Left lobe of liver (tissue), 2 donors: ENCODE measurements at regions not wholly inside any gene's neighbourhood (a gene's known extent, or its start where the extent isn't known, plus 50 kb on each side); places are given as distances from the start of the nearest gene placed in this dataset.
"Not testable (repeated sequence)": the region's sequence is repeated elsewhere in the genome, so short reads cannot be mapped to it uniquely, and the experiment has no call there.

Experiments used
- ATAC-seq: fragments of 200-7000 bp; cut with Tn5 transposase; one replicate; pipeline ENCODE4 v1.9.1; 2020; ENCODE audit warnings: mild to moderate bottlenecking, moderate library complexity
- DNase-seq: peaks from one replicate; pipeline ENCODE4 v3.0.0-alpha.2; 2020; ENCODE audit warnings: low spot score
- donor health status: DM: no; HTN: no; CAD: no; lungs with moderate emphysema.
- donor health status: DM: no; HTN: yes; CAD: no.

DNA sequence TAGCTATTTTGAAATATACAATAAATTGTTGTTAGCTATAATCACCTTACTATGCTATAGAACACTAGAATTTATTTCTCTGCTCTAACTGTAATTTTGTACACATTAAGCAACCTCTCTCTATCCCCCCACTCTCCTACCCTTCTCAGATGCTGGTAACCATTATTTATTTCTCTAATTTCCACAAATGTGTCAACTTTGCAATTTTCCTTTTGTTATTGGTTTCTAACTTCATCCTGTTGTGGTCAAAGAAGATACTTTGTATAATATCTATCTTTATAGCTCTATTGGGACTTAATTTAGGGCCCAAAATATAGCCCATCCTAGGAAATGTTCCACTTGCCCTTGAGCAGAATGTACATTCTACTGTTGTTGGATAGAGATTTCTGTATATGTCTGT is 229.3 kb downstream of the SATB1 start:
- no peak for ATAC-seq

DNA sequence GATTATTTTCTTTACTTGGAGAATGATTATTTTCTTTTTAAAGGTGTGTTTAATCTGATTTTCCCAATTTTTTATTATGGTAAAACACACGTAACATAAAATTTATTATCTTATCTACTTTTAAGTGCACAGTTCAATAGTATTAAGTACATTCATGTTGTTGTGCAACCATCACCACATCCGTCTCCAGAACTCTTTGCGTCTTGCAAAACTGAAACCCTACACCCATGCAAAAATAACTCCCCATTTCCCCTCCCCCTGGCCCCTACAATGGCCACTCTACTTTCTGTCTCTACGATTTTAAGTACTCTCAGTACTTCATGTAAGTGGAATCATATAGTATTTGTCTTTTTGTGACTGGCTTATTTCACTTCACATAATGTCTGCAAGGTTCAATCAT is 230.7 kb downstream of the SATB1 start:
- ATAC-seq (no peak), DNase-seq (no peak)

More for the DNA sequence above, 229.3 kb downstream of the SATB1 start:
- no peak for DNase-seq

DNA sequence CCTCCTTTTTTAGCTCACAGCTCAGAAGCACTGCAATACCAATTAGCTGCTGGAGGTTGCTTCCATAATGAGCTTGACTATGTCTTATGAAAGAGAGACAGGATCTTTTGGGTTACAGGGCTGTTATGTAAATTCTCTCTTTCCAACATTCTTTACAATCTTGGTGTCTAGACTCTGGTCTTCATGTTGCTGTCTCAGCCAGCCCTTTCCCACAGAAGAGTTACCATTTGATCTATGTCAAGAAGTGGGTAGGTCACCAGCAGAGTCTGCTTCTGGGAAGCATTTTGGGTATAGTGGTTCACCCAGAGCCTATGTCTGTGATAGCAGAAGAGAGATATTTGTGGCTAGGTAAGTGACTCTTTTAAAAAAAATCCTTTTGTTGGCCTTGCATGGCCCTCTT is 234.5 kb downstream of the SATB1 start:
- ATAC-seq (no peak), DNase-seq (no peak)

DNA sequence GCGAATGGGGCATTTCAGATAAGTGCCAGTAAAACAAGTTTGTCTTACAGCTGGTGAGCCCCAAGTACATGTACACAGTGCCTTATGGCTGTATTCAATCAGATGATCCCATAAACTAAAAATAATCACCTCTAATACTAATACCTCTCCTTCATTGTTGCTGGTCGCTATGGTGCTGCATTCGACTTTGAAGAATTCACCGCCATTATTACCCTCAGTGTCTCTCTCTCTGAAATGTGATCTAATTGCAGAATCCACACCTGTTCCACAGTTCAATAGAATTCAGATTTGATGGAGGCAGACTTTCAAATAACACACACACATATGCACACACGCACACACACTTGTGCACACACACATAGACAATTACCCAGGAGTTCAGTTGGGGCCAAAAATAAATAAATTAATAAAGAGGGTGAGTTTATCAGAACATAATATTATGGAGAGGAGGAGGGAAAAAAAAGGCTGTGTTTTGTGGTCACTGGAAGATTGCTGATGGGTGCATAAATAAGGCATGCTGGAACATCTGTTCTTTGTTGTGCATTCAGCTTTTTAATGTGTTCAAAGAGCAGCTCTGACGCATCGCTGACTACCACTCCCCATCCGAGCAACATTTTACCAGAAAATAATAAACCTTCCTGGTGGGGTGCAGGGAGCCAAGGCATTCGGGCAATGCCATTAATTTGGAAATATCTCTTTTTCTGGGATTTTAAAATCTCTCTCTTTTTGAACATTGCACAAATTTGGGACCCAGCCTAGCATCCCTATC is 235.7 kb downstream of the SATB1 start:
- no peak for ATAC-seq
- DNase-seq: no peak

DNA sequence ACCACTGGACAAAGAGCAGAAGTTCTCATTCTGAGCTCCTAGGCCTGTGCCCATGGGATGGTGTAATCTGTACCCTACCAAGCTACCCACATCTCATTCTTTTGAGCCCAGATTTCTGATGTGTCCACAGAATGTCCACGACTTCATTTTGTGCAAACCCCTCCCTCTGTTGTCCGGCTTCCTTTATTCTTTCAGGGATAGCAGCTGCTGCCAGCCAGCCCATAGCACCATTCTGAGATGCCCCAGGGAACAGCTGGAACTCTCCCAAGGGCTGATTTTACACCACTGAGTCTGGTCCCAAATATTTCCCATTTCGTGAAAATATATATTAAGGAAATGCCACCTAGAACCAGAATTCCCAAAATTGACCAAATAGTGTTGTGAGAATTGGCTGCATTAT is 236.6 kb downstream of the SATB1 start:
- DNase-seq: no peak
- no peak for ATAC-seq

DNA sequence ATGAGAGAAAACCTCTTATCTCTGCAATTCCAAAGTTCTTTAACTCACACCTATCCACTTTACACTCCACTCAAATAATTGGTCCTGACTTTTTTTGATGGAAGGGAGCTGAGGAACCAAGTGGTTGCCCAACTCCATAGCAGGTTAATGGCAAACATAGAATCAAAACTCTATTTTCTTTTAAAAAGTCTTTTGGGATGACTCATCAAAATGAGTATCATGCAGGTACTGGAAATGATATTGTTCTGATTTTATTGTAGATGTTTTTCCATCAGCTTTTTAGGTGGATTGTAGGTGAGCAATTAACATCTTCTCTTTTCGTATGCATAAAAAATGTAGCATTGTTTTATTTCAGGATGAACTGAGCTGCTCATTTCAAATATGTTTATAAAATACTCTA is 239.5 kb downstream of the SATB1 start:
- DNase-seq (no peak), ATAC-seq (no peak)

DNA sequence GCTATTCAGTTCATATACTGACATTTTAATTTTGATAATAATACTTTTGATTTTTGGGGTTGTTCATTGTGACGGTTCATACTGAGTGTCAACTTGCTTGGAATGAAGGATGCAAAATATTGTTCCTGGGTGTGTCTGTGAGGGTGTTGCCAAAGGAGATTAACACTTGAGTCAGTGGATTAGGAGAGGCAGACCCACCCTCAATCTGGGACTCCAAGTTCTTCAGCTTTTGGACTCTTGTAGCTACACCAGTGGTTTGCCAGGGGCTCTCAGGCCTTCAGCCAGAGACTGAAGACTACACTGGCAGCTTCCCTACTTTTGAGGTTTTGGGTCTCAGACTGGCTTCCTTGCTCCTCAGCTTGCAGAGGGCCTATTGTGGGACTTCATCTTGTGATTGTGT is 242.2 kb downstream of the SATB1 start:
- ATAC-seq, DNase-seq: not testable (repeated sequence)

DNA sequence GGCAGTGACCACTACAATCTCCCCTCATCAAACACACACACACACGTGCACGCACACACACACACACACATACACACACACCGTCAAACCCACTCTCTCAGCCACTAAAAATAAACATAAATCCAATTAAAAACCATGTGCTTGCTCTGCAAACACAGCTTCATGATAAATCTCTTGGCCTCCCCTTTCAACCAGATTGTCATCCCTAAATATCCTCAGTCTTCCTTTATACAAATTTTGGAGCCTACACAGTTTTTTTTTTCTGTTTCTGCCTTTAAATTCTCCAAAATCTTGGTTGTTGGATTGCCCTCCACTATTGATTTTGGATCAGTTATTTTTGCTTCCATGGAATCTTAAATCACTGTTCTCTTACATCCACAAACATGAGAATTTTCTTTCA is 245.6 kb downstream of the SATB1 start:
- DNase-seq: no peak
- ATAC-seq: no peak

DNA sequence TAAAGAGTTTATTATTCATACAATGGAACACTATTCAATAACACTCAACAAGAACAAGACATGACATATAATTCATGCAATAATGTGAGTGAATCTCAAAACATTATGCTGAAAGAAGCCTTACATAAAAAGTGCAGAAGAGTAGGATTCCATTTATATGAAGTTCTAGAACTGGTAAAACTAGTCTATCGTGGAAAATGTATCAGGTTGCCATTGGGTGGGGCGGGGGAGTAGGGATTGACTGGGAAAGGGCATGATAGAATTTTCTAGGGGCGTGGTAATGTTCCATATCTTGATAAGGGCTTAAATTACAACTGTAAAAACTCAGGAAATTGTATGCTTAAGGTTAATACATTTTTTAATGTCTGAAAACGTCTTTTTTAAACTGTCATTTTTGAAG is 247.9 kb downstream of the SATB1 start:
- DNase-seq (no peak), ATAC-seq (no peak)

DNA sequence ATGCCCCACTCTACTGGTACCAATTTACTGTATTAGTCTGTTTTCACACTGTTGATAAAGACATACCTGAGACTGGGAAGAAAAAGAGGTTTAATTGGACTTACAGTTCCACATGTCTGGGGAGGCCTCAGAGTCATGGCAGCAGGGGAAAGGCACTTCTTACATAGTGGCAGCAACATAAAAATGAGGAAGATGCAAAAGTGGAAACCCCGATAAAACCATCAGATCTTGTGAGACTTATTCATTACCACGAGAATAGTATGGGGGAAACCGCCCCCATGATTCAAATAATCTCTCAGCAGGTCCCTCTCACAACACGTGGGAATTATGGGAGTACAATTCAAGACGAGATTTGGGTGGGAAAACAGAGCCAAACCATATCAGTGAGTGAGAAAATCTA is 251.2 kb downstream of the SATB1 start:
- DNase-seq, ATAC-seq: not testable (repeated sequence)

DNA sequence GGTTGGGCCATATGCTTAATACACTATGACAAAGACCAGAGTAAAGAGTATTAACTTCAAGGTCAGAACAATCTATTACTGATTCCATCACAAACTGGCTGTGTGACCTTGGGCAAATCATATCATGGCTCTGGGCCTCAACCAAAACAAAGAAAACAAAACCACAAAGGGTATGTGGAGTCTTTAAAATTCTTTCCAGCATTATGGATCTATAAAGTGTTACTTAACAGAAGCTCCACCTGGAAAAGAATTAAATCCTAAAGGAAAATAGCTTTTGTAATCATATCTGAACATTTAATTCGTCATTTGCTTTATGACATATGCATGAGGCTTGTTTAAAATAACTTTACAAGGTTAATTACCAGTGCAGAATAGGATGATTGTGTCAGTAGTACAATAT is 265.5 kb downstream of the SATB1 start:
- ATAC-seq: no peak
- DNase-seq: no peak

DNA sequence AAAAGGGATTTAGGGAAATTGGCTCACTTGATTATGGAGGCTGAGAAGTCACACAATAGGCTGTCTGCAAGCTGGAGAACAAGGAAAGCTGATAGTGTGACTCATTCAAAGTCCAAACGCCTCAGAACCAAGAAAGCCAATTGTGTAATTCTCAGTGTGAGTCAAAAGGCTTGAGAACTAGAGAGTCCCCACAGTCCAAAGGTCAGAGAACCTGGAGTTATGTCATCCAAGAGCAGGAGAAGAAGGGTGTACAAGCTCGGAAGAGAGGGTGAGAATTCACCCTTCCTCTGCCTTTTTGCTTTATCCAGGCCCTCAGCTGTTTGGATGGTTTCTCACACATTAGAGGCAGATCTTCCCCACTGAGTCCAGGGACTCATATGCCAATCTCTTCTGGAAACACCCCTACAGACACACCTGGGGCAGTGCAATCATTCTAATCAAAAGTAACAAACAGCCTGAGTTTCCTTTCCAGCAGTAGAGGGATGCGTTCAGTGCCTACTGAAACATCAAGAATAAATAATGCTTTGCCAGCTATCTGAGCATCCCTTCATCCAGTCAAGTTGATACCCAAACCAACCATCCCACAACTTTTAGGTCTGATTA is 271.5 kb downstream of the SATB1 start:
- ATAC-seq: no peak
- no peak for DNase-seq

DNA sequence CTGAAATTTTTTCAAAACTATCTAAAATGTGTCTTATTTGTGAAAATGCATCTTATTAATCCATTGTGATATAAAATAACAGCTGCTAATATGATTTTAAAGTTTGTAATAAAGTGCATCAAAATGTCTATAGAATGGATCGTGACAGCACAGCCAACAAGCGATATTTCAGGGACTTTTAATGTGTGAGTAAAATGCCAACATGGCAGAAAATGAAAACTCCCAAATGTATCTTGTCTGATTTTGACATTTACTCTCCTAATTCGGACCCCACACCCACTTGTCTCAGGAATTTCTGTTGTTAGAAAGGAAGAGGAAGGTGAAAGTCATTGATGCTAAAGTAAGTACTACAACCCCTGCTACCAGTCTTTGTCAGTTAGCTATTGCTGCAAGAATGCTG is 273.9 kb downstream of the SATB1 start:
- DNase-seq: no peak
- no peak for ATAC-seq

DNA sequence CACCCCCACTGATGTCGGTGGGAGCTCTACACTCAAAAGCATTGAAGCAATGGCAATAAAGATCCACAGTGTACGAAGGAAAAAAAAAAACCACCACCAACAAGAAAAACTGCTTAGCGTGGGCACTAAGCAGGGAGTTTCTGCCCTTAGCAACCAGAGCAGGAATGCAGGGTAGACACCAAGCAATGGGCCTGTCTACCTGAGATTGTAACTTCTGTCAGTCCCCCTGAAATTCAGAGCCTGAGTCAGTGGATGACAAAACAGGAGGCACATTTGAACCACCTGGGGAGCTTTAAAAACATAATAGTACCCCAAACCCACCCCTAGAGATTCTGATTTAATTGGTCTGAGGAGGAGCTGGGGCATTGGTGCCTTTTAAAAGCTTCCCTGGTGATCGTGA is 275.2 kb downstream of the SATB1 start:
- ATAC-seq: no peak

DNA sequence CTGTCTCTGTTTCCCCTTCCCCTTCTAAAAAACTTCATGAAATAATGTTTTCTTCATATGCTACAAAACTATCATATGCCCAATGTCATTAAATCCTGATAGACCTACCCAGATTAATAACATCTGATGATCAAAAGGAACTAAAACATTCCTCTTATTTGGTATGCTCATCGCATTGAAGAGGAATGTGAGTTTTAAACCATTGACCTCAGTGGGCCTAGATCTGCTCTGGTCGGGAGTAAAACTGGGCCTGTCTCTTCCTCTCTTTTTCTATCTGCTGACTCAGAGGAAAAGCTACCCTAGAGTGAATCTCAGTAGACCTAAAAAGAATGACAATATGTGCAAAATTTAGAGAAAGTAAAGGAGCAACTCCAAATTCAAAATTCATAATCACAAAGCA is 275.8 kb downstream of the SATB1 start:
- DNase-seq (no peak), ATAC-seq (no peak)

More for the DNA sequence above, 275.2 kb downstream of the SATB1 start:
- no peak for DNase-seq

DNA sequence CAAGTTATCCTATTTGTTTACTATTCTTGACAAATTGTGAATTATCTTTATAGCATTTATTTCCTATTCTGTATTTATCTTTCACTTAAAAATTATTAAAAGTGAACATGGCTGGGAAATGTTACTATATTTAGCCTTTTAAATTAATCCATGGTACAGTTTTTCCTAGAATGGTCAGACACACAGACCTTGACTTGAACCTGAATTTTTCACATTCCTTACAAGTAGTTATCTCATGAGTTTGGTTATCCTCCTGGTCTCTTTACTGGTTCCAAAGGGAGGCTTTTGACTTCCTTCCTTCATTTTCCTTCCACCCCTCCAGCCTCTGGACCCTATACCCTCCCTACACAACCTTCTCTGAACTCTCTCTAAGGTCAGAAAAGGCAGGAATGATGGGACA is 280.6 kb downstream of the SATB1 start:
- DNase-seq: no peak
- ATAC-seq: no peak

DNA sequence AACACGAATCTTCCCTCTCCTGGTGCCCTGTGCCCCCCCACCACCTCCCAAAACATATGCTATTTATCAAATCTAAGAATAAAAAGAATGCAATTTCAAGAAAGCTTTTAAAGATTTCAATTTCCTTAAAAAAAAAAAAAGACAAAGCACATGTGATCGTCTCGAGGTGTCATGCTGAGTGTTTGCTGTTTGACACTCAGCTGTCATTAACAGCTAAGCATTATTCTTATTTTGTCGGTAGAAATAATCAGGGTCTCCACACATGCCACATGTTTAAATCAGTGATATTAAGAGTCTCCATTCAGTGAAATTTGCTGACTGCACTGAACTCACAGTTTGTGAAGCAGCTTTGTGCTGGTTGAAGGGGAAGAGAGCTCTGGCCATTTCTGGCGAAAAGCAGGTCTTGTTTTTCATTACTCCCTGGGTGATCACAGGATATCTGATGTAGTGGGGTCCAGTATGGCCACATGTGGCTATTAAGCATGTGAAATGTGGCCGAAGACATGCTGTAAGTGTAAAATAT is 281.8 kb downstream of the SATB1 start:
- DNase-seq (no peak), ATAC-seq (no peak)

DNA sequence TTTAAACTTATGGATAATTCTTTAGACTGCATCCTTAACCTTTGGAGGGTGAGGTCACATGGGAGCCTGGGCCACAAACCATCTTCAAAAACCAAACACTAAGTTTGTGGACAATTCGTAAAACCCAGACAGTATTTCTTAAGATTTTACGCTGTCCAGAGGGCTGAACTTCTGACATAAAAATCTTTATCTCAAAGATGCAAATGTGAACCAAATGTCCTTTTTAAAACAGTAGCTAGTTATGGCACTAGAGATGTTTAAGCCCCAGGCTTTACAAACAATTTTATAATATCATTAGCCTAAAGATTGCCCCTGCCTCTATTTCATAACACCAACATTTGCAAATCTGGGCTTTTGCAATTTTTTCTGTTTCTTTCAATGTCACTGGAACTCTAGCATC is 287.2 kb downstream of the SATB1 start:
- DNase-seq (no peak), ATAC-seq (no peak)

DNA sequence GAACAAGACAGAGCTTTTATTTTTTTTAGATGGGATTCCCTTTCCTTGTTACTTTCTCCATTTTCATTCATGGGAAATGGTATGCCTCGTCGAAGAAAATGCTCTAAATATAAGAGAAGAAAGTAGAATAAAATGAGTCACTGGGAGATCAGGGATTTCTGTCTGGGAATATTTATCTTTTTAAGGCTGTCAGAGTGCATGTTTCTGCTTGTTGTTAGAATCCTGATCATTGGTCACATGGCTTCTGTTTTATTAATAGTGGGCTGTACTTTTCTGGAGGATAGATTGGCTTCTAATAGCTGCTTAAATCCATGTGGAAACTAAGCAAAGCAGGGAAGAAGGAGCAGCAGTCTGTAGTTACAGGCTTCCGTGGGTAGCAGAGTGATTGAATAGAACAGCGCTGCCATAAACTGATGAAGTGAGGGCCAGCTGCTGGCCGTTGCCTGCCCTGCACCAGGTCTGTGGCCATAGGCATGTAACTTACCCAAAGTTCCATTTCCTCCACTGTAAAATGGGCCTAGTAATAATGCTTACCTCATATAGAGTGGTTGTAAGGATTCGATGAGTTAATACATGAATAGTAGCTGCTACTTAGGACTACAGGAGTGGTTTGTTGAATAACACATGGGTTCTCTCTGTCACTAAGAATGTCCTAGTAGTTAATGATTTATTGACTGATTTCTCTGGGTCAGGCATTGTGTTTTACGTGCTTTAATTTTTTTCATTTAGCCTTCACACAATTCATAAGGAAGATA is 289.9 kb downstream of the SATB1 start:
- no peak for DNase-seq
- no peak for ATAC-seq

DNA sequence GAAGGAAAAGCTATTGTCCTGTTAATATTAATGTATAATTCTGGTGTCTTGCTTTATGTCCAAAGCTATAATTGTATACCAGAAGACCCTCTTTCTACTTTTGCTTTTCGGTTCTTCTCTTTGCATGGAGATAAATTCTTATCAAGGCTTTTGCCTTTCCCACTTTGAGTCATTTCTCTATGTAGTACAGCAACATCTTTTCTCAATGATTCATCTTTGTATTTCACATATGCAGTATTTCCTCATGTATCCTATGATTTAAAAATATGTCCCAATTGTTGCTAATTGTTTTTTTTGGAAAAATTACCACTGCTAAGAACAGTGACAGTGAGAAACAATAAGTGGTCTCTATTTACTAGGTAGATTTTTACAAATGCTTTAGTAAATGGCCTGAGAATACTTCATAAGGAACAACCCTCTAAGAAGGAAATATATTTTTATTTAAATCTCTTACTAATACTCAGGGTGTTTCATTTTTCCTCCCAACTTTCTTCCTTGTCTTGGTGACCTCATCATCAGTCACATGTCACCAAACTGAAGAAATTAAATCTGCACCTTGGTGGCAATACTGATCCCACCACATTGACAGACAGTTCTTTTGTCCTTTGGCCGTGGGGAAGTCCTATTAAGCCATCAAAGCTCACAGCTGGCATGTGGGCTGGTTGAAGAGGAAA is 290.6 kb downstream of the SATB1 start:
- DNase-seq (no peak), ATAC-seq (no peak)

DNA sequence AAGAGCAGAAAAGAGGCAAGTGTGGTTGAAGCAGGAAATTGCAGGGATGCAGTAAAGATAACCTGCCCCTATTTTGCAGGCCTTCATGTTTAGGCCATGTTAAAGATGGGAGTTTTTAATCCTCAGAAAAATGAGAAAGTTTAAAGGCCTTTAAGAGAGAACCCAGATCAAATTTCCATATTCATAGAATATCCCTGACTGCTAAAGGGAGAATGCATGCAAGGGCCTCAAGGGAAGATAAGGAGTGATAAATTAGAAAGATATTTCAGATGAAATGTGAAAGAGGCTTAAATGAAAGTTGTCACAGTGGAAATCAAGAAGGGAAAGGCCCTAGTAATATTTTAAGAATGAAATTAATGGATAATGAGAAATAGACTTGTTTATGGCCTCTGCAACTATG is 292.1 kb downstream of the SATB1 start:
- ATAC-seq (no peak), DNase-seq (no peak)
